Smooth muscle cell (in vitro differentiated cells): ENCODE measurements at regions not wholly inside any gene's neighbourhood (a gene's known extent, or its start where the extent isn't known, plus 50 kb on each side); places are given as distances from the start of the nearest gene placed in this dataset.

Experiments used
- DNase-seq: peaks from one replicate; lab custom pipeline; 2025; ENCODE audit not compliant: unreplicated experiment; lab: John Stamatoyannopoulos, UW
- H2AFZ ChIP-seq: fragments of 200-600 bp; sonication (generic); 2 replicates; pipeline ENCODE4 v1.6.0; 2016; ENCODE audit warnings: antibody characterized with exemption, low read depth, mild to moderate bottlenecking
- H3F3A ChIP-seq: fragments of 200-600 bp; sonication (generic); 2 replicates; pipeline ENCODE4 v1.6.0; 2017; ENCODE audit warnings: antibody characterized with exemption, low read depth
- H3K27ac ChIP-seq: fragments of 200-600 bp; sonication (generic); 2 replicates; pipeline ENCODE4 v1.5.1; 2016; ENCODE audit warnings: low read depth, mild to moderate bottlenecking
- H3K27me3 ChIP-seq: fragments of 200-600 bp; sonication (generic); 2 replicates; pipeline ENCODE4 v1.6.1; 2016; ENCODE audit warnings: low read depth, mild to moderate bottlenecking
- H3K36me3 ChIP-seq: fragments of 200-600 bp; sonication (generic); 2 replicates; pipeline ENCODE4 v1.5.1; 2016; ENCODE audit warnings: low read depth
- H3K4me1 ChIP-seq: fragments of 200-600 bp; sonication (generic); 2 replicates; pipeline ENCODE4 v1.5.1; 2016; ENCODE audit warnings: low read depth
- H3K4me2 ChIP-seq: fragments of 200-600 bp; sonication (generic); 2 replicates; pipeline ENCODE4 v1.6.0; 2016; ENCODE audit warnings: mild to moderate bottlenecking
- H3K4me3 ChIP-seq: fragments of 200-600 bp; sonication (generic); 2 replicates; pipeline ENCODE4 v1.5.1; 2016; ENCODE audit warnings: mild to moderate bottlenecking
- H3K79me2 ChIP-seq: fragments of 200-600 bp; sonication (generic); 2 replicates; pipeline ENCODE4 v1.6.0; 2016; ENCODE audit warnings: low read depth, mild to moderate bottlenecking
- H3K9ac ChIP-seq: fragments of 200-600 bp; sonication (generic); 2 replicates; pipeline ENCODE4 v1.6.0; 2016; ENCODE audit warnings: low read depth
- H3K9me3 ChIP-seq: fragments of 200-600 bp; sonication (generic); replicated peaks from 2 replicates; pipeline ENCODE4 v1.5.1; 2016; ENCODE audit warnings: low read depth
- H4K20me1 ChIP-seq: fragments of 200-600 bp; sonication (generic); 2 replicates; pipeline ENCODE4 v1.6.0; 2016; ENCODE audit warnings: low read depth
- WGBS: methylation state at CpG from one replicate; pipeline ENCODE4 v1.1.7; 2016; ENCODE audit warnings: low lambda C conversion rate; 5-methylcytosine and 5-hydroxymethylcytosine counted together
- TF ChIP-seq, protein P1 (sequence below): fragments of 200-600 bp; sonication (generic); IDR thresholded peaks from 2 replicates; pipeline ENCODE4 v1.5.1; 2017; ENCODE audit warnings: borderline replicate concordance, mild to moderate bottlenecking, antibody characterized with exemption; ENCODE audit not compliant: insufficient read depth, poor library complexity, severe bottlenecking

DNA sequence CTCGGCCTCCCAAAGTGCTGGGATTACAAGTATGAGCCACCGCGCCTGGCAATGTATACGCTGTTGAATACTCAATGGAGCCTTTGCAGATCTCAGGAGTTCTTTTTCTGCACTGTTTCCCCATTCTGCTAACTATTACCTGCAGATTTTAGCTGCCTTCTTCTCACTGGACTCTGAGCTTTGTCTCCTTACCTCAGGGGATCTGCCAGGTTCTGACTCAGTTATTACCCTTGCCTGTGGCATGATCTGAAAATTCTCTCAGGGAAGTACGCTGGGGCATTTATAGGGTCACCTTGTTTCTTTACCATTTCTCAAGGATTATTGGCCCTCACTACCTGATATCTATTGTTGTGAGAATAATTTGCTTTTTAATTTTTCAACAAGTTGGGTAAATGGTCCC lies 56.6 kb upstream of the MAGED1 start:
- TF ChIP-seq, protein P1, sequence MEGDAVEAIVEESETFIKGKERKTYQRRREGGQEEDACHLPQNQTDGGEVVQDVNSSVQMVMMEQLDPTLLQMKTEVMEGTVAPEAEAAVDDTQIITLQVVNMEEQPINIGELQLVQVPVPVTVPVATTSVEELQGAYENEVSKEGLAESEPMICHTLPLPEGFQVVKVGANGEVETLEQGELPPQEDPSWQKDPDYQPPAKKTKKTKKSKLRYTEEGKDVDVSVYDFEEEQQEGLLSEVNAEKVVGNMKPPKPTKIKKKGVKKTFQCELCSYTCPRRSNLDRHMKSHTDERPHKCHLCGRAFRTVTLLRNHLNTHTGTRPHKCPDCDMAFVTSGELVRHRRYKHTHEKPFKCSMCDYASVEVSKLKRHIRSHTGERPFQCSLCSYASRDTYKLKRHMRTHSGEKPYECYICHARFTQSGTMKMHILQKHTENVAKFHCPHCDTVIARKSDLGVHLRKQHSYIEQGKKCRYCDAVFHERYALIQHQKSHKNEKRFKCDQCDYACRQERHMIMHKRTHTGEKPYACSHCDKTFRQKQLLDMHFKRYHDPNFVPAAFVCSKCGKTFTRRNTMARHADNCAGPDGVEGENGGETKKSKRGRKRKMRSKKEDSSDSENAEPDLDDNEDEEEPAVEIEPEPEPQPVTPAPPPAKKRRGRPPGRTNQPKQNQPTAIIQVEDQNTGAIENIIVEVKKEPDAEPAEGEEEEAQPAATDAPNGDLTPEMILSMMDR: no peak
- 84% methylated on average over 5 of the region's 5 CpGs for WGBS
- Histone ChIP-seq H3K27ac (no peak overlapping the region), H3K27me3 (no peaks in the 10 kb centered on the region), H3F3A (no peaks in the 10 kb centered on the region), H3K4me1 (no peaks in the 10 kb centered on the region), H3K9ac (no peak overlapping the region), H4K20me1 (peaks cover 51% of the 10 kb centered on the region), H2AFZ (no peak overlapping the region), H3K9me3 (no peaks in the 10 kb centered on the region), H3K4me3 (no peak overlapping the region), H3K36me3 (no peaks in the 10 kb centered on the region), H3K79me2 (no peaks in the 10 kb centered on the region), H3K4me2 (no peak overlapping the region)
- DNase-seq: no peak

DNA sequence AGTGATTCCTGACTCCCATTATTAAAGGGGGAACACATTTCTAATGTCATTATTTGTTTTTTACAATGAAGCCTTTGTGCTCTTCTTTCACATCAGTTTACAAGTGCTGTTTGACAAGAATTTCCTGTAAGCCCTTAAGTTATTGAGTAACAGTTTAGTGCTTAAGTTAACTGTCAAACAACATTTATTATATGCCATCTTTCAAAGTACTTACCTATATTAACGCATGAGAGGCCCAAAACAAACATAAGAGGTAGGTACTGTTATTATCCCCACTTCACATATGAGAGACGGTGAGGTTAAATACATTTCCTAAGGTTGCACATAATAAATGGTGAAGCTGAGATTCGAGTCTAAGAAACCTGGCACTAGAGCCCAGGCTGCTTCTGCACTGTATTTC lies 56.0 kb upstream of the MAGED1 start:
- peaks cover 45% of the 10 kb centered on the region for H4K20me1 ChIP-seq
- no peaks in the 10 kb centered on the region for H3K27me3 ChIP-seq
- 61% methylated on average over 3 of the region's 3 CpGs for WGBS
- H3K79me2 ChIP-seq: no peaks in the 10 kb centered on the region
- no peak for DNase-seq
- H3K9ac ChIP-seq: no peak overlapping the region
- H3K36me3 ChIP-seq: no peaks in the 10 kb centered on the region
- no peak overlapping the region for H3K4me3 ChIP-seq
- H3K9me3 ChIP-seq: no peaks in the 10 kb centered on the region
- H3K4me2 ChIP-seq: no peak overlapping the region
- no peaks in the 10 kb centered on the region for H3F3A ChIP-seq
- TF ChIP-seq, protein P1: no peak
- no peak overlapping the region for H2AFZ ChIP-seq
- no peaks in the 10 kb centered on the region for H3K4me1 ChIP-seq
- H3K27ac ChIP-seq: no peak overlapping the region

DNA sequence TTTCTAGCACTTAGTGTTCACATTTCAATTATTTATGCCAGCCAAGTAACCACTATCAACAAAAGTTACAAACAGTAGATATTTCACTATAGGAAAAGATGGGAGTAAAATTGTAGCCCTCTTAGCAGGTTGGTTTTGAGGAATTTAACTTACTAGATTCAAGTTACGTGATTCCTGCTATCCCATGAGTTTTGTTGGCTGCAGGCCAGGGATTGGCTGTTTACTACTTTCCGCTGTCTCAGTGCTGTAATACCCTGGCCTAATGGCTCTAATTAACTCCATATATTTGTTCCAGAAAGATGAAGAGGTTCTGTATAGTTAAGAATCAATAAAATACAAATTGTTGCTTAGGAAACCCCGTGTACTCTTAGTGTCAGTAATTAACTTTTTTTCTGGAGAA lies 55.5 kb upstream of the MAGED1 start:
- TF ChIP-seq, protein P1: no peak
- no peaks in the 10 kb centered on the region for H3F3A ChIP-seq
- no peaks in the 10 kb centered on the region for H3K36me3 ChIP-seq
- H4K20me1 ChIP-seq: peaks cover 41% of the 10 kb centered on the region
- H3K27ac ChIP-seq: no peak overlapping the region
- no peak overlapping the region for H3K9ac ChIP-seq
- WGBS: 52% methylated on average over 3 of the region's 3 CpGs
- no peak overlapping the region for H3K4me3 ChIP-seq
- no peak overlapping the region for H2AFZ ChIP-seq
- no peaks in the 10 kb centered on the region for H3K79me2 ChIP-seq
- no peaks in the 10 kb centered on the region for H3K27me3 ChIP-seq
- DNase-seq: no peak
- H3K4me1 ChIP-seq: no peaks in the 10 kb centered on the region
- H3K4me2 ChIP-seq: no peak overlapping the region
- no peaks in the 10 kb centered on the region for H3K9me3 ChIP-seq
